SK-N-SH (cell line): ENCODE measurements at regions not wholly inside any gene's neighbourhood (a gene's known extent, or its start where the extent isn't known, plus 50 kb on each side); places are given as distances from the start of the nearest gene placed in this dataset.

Experiments
- CTCF ChIA-PET: fragments of 300-600, 350-600 bp; formaldehyde crosslinking; extraction: SDS; loops from one replicate; lab custom pipeline; 2021; lab: Yijun Ruan, JAX
- POLR2A ChIA-PET: fragments of 350-600 bp; sonication (Branson Sonifier 250); formaldehyde crosslinking; extraction: SDS; loops from one replicate; lab custom pipeline; 2020; ENCODE audit warnings: antibody characterized with exemption, inconsistent platforms; lab: Yijun Ruan, JAX
- DNase-seq: peaks from one replicate; pipeline ENCODE4 v3.0.0; 2012
- H2AFZ ChIP-seq: fragments of 200-600 bp; sonication (generic); 2 replicates; pipeline ENCODE4 v1.8.1; 2016; ENCODE audit warnings: antibody characterized with exemption, mild to moderate bottlenecking, low read depth
- H3F3A ChIP-seq: fragments of 200-600 bp; sonication (generic); replicated peaks from 2 replicates; pipeline ENCODE3; 2016; ENCODE audit warnings: antibody characterized with exemption, mild to moderate bottlenecking; ENCODE audit not compliant: insufficient read depth
- H3K27ac ChIP-seq, 2 experiments: fragments of 200-500 bp in 1 of 2; fragments of 200-600 bp in 1 of 2; sonication (Bioruptor generic) in 1 of 2; sonication (generic), shearing (Covaris generic) in 1 of 2; 2 replicates each; pipeline versions ENCODE4 v1.5.1 to v1.6.1; 2014 to 2016; ENCODE audit warnings: low read depth in 2 of 2, inconsistent platforms in 1 of 2, low read length in 1 of 2, mild to moderate bottlenecking in 1 of 2, mixed read lengths in 1 of 2
- H3K27me3 ChIP-seq: fragments of 200-600 bp; sonication (generic), shearing (Covaris generic); 2 replicates; pipeline ENCODE4 v1.6.1; 2016; ENCODE audit warnings: mixed run types; ENCODE audit not compliant: insufficient read depth
- H3K36me3 ChIP-seq, 2 experiments: fragments of 200-500 bp in 1 of 2; fragments of 200-600 bp in 1 of 2; sonication (Bioruptor generic) in 1 of 2; sonication (generic) in 1 of 2; replicated peaks in 1 of 2; 2 replicates each; pipeline versions ENCODE3 to v1.5.1; 2014 to 2016; ENCODE audit warnings: low read length in 1 of 2, mild to moderate bottlenecking in 1 of 2; ENCODE audit not compliant: insufficient read depth in 2 of 2, control insufficient read depth in 1 of 2
- H3K4me1 ChIP-seq, 2 experiments: fragments of 200-500 bp in 1 of 2; fragments of 200-600 bp in 1 of 2; sonication (Bioruptor generic) in 1 of 2; sonication (generic), shearing (Covaris generic) in 1 of 2; 2 replicates each; pipeline versions ENCODE4 v1.5.1 to v1.6.1; 2014 to 2016; ENCODE audit warnings: low read depth in 1 of 2, low read length in 1 of 2, mixed run types in 1 of 2; ENCODE audit not compliant: insufficient read depth in 2 of 2, control insufficient read depth in 1 of 2
- H3K4me2 ChIP-seq: fragments of 200-600 bp; sonication (generic), shearing (Covaris generic); 2 replicates; pipeline ENCODE4 v1.6.1; 2017; ENCODE audit warnings: mixed run types
- H3K4me3 ChIP-seq, 2 experiments: fragments of 200-500 bp in 1 of 2; fragments of 200-600 bp in 1 of 2; sonication (Bioruptor generic) in 1 of 2; sonication (generic), shearing (Covaris generic) in 1 of 2; 2 replicates each; pipeline versions ENCODE4 v1.5.1 to v1.8.1; 2014 to 2016; ENCODE audit warnings: low read depth in 2 of 2, inconsistent platforms in 1 of 2, low read length in 1 of 2, mild to moderate bottlenecking in 1 of 2, mixed read lengths in 1 of 2, moderate library complexity in 1 of 2
- H3K79me2 ChIP-seq: fragments of 200-600 bp; sonication (generic); 2 replicates; pipeline ENCODE4 v1.8.1; 2017; ENCODE audit warnings: mild to moderate bottlenecking; ENCODE audit not compliant: insufficient read depth
- H3K9ac ChIP-seq: fragments of 200-600 bp; sonication (generic); 2 replicates; pipeline ENCODE4 v1.6.1; 2017; ENCODE audit warnings: mixed run types
- H3K9me2 ChIP-seq: fragments of 200-600 bp; sonication (generic); 2 replicates; pipeline ENCODE4 v1.6.1; 2017; ENCODE audit warnings: mixed run types
- H3K9me3 ChIP-seq: fragments of 200-600 bp; sonication (generic); 2 replicates; pipeline ENCODE4 v1.6.1; 2017; ENCODE audit warnings: mixed run types, mild to moderate bottlenecking, moderate library complexity
- H4K20me1 ChIP-seq: fragments of 200-600 bp; sonication (generic); 2 replicates; pipeline ENCODE4 v1.6.1; 2017; ENCODE audit warnings: mild to moderate bottlenecking, mixed run types; ENCODE audit not compliant: insufficient read depth
- CHD2 ChIP-seq: fragments of 150-350 bp; IDR thresholded peaks from 2 replicates; pipeline ENCODE4 v1.6.1; 2018; ENCODE audit warnings: low read length; ENCODE audit not compliant: partially characterized antibody
- EP300 ChIP-seq, 2 experiments: IDR thresholded peaks; 2 replicates each; pipeline versions ENCODE4 v1.4.0 to v1.6.1; 2012; ENCODE audit warnings: borderline replicate concordance in 1 of 2, low read depth in 1 of 2, low read length in 1 of 2
- EZH2phosphoT487 ChIP-seq: fragments of 200-600 bp; sonication (generic); IDR thresholded peaks from 2 replicates; pipeline ENCODE4 v1.6.1; 2017; ENCODE audit warnings: low read depth, mixed run types, mild to moderate bottlenecking, antibody characterized with exemption, moderate library complexity, borderline replicate concordance
- FOSL2 ChIP-seq: IDR thresholded peaks from 2 replicates; pipeline ENCODE4 v1.4.0; 2012; ENCODE audit warnings: low read depth, mild to moderate bottlenecking, moderate library complexity, borderline replicate concordance
- FOXJ3 ChIP-seq: sonication (generic); formaldehyde crosslinking; IDR thresholded peaks from 2 replicates; pipeline ENCODE4 v1.5.1; 2020; ENCODE audit warnings: mild to moderate bottlenecking, missing genetic modification reagents
- IRF3 ChIP-seq: fragments of 150-350 bp; IDR thresholded peaks from 2 replicates; pipeline ENCODE4 v1.6.1; 2016; ENCODE audit warnings: mild to moderate bottlenecking, low read depth, low read length
- JUND ChIP-seq: IDR thresholded peaks from 2 replicates; pipeline ENCODE4 v1.4.0; 2012
- NFIC ChIP-seq: IDR thresholded peaks from 2 replicates; pipeline ENCODE4 v1.4.0; 2012; ENCODE audit warnings: borderline replicate concordance
- PBX3 ChIP-seq: IDR thresholded peaks from 2 replicates; pipeline ENCODE4; 2012
- POLR2AphosphoS5 ChIP-seq: IDR thresholded peaks from 2 replicates; pipeline ENCODE4 v1.6.1; 2012; ENCODE audit warnings: low read depth, low read length
- RAD21 ChIP-seq: IDR thresholded peaks from 2 replicates; pipeline ENCODE4 v1.6.1; 2012; ENCODE audit warnings: mild to moderate bottlenecking, low read length
- RCOR1 ChIP-seq: fragments of 150-350 bp; IDR thresholded peaks from 2 replicates; pipeline ENCODE4 v1.6.1; 2017; ENCODE audit warnings: antibody characterized with exemption, low read length
- RFX5 ChIP-seq: IDR thresholded peaks from 2 replicates; pipeline ENCODE4 v1.6.1; 2012; ENCODE audit warnings: mild to moderate bottlenecking, improper control_type of control experiment, low read length
- SIN3A ChIP-seq: IDR thresholded peaks from 2 replicates; pipeline ENCODE4 v1.6.1; 2012; ENCODE audit warnings: low read depth, mild to moderate bottlenecking, low read length, moderate library complexity, borderline replicate concordance
- TAF1 ChIP-seq: IDR thresholded peaks from 2 replicates; pipeline ENCODE4 v1.6.1; 2012; ENCODE audit warnings: low read depth, mild to moderate bottlenecking, low read length, moderate library complexity, borderline replicate concordance
- TCF12 ChIP-seq: IDR thresholded peaks from 2 replicates; pipeline ENCODE4 v1.4.0; 2012
- TEAD4 ChIP-seq: IDR thresholded peaks from 2 replicates; pipeline ENCODE4 v1.4.0; 2012; ENCODE audit warnings: mild to moderate bottlenecking, borderline replicate concordance; ENCODE audit not compliant: insufficient read depth
- USF2 ChIP-seq: fragments of 150-350 bp; IDR thresholded peaks from 2 replicates; pipeline ENCODE4 v1.6.1; 2017; ENCODE audit warnings: antibody characterized with exemption, low read length, low read depth, borderline replicate concordance
- YY1 ChIP-seq: IDR thresholded peaks from 2 replicates; pipeline ENCODE4 v1.4.0; 2012; ENCODE audit warnings: low read depth, mild to moderate bottlenecking
- ZBTB33 ChIP-seq: IDR thresholded peaks from 2 replicates; pipeline ENCODE4 v1.4.0; 2012; ENCODE audit warnings: low read depth, borderline replicate concordance
- WGBS: methylation state at CpG from one replicate; pipeline ENCODE4 v1.1.6; 2017; ENCODE audit warnings: low lambda C conversion rate; 5-methylcytosine and 5-hydroxymethylcytosine counted together

GRCh38 chr5:88557881-88558280, 289.2 kb upstream of the TMEM161B start:
- Histone ChIP-seq H3K9me3 (no peaks in the 10 kb centered on the region), H3K4me3 (no peak overlapping the region), H3K4me1 (no peaks in the 10 kb centered on the region), H2AFZ (no peak overlapping the region), H3K9ac (no peak overlapping the region), H4K20me1 (no peaks in the 10 kb centered on the region), H3K27me3 (peaks cover 5% of the 10 kb centered on the region; the same call in 1 of the 2 replicates), H3K4me2 (no peak overlapping the region), H3K79me2 (no peaks in the 10 kb centered on the region), H3K9me2 (no peaks in the 10 kb centered on the region), H3F3A (no peaks in the 10 kb centered on the region), H3K27ac (no peak overlapping the region), H3K36me3 (no peaks in the 10 kb centered on the region)
- 7% methylated on average over 3 of the region's 3 CpGs for WGBS
- no peak for DNase-seq
- ChIA-PET CTCF (interaction anchor here (1.5 kb wide), 1 partner anchor 18 kb away, joined by 3 read pairs; no protein-coding TSS in a partner anchor), POLR2A (no interaction called here)
- TF ChIP-seq IRF3: no peak
- TF ChIP-seq EZH2phosphoT487: no peak
- TF ChIP-seq EP300 (IDR thresholded peaks at IDR 0.05; ENCODE audit: borderline replicate concordance in 1 of 2, low read depth in 1 of 2, low read length in 1 of 2): no peak
- no peak for TF ChIP-seq TCF12
- no peak for TF ChIP-seq CHD2
- no peak for TF ChIP-seq YY1
- no peak for TF ChIP-seq USF2
- TF ChIP-seq TEAD4: no peak
- no peak for TF ChIP-seq FOXJ3

- peaks cover 5% of the 10 kb centered on the region; the same call in 1 of the 2 replicates for H3K27me3 ChIP-seq
- no peak overlapping the region for H2AFZ ChIP-seq
- no peak for DNase-seq
- H3K27ac ChIP-seq: no peak overlapping the region
- no peaks in the 10 kb centered on the region for H3K4me1 ChIP-seq
- no peaks in the 10 kb centered on the region for H3K79me2 ChIP-seq
- H3K4me3 ChIP-seq: no peak overlapping the region
- no peaks in the 10 kb centered on the region for H4K20me1 ChIP-seq
- H3K9me3 ChIP-seq: no peaks in the 10 kb centered on the region
- ChIA-PET CTCF (no interaction called here), POLR2A (no interaction called here)
- H3K4me2 ChIP-seq: no peak overlapping the region
- H3K9ac ChIP-seq: no peak overlapping the region
- no peaks in the 10 kb centered on the region for H3F3A ChIP-seq
- H3K36me3 ChIP-seq: no peaks in the 10 kb centered on the region
- TF ChIP-seq POLR2AphosphoS5: no peak
- TF ChIP-seq JUND: no peak
- TF ChIP-seq SIN3A: no peak
- TF ChIP-seq NFIC: no peak
- TF ChIP-seq ZBTB33: no peak
- TF ChIP-seq TEAD4: no peak
- TF ChIP-seq TAF1: no peak
- no peak for TF ChIP-seq PBX3
- no peak for TF ChIP-seq RAD21
- no peak for TF ChIP-seq RFX5
- no peak for TF ChIP-seq EP300 (IDR thresholded peaks at IDR 0.05; ENCODE audit: borderline replicate concordance in 1 of 2, low read depth in 1 of 2, low read length in 1 of 2)
- TF ChIP-seq RCOR1: no peak
- no peak for TF ChIP-seq EZH2phosphoT487
- TF ChIP-seq IRF3: no peak
- no peak for TF ChIP-seq FOSL2
- TF ChIP-seq, all 33 proteins: peak for 0
- WGBS: 3% methylated on average over 2 of the region's 2 CpGs
- no peaks in the 10 kb centered on the region for H3K9me2 ChIP-seq
Observed at GRCh38 chr5:88557131-88557530, 288.5 kb upstream of the TMEM161B start.
